Uterus (tissue), 3 donors: ENCODE measurements at regions not wholly inside any gene's neighbourhood (a gene's known extent, or its start where the extent isn't known, plus 50 kb on each side); places are given as distances from the start of the nearest gene placed in this dataset.

Experiments used
- DNase-seq, 2 donors: peaks; one replicate each; pipeline ENCODE4 v3.0.0-alpha.2; 2019 to 2020
- H3K27ac ChIP-seq, 2 donors: fragments of 200-600 bp; sonication (generic); 1 replicate in 1 of 2; 2 replicates in 1 of 2; pipeline ENCODE4 v1.5.1; 2016 to 2018
- H3K27me3 ChIP-seq, 2 donors: fragments of 200-600 bp; sonication (generic); one replicate each; pipeline ENCODE4 v1.5.1; 2018 to 2019; ENCODE audit warnings: control low read depth in 1 of 2
- H3K36me3 ChIP-seq, 2 donors: fragments of 200-600 bp; sonication (generic); one replicate each; pipeline ENCODE4 v1.5.1; 2019; ENCODE audit warnings: control low read depth in 1 of 2
- H3K4me1 ChIP-seq, 2 donors: fragments of 200-600 bp; sonication (generic); one replicate each; pipeline ENCODE4 v1.5.1; 2018 to 2019; ENCODE audit warnings: control low read depth in 1 of 2
- H3K4me3 ChIP-seq, 2 donors: fragments of 200-600 bp; sonication (generic); 1 replicate in 1 of 2; 2 replicates in 1 of 2; pipeline ENCODE4 v1.5.1; 2018 to 2019; ENCODE audit warnings: mild to moderate bottlenecking in 1 of 2
- H3K9me3 ChIP-seq, 2 donors: fragments of 200-600 bp; sonication (generic); one replicate each; pipeline ENCODE4 v1.5.1; 2019; ENCODE audit warnings: control low read depth in 1 of 2
- POLR2A ChIP-seq, 2 donors: fragments of 450-650 bp; IDR thresholded peaks; one replicate each; pipeline ENCODE4 v1.6.1; 2016; ENCODE audit warnings: antibody characterized with exemption in 2 of 2, mild to moderate bottlenecking in 1 of 2, moderate library complexity in 1 of 2
- intact Hi-C: fragments of 100-400 bp; cut with DNase I; formaldehyde crosslinking; loops from one replicate; pipeline ENCODE4 v1.15.1; 2023; ENCODE audit warnings: low total_unique reads
- TF ChIP-seq, protein P1 (sequence below), 4 experiments: fragments of 200-600 bp in 2 of 4; fragments of 450-650 bp in 2 of 4; sonication (generic) in 2 of 4; IDR thresholded peaks; one replicate each; pipeline ENCODE4 v1.5.1; 2016 to 2019; ENCODE audit warnings: antibody characterized with exemption in 4 of 4, mild to moderate bottlenecking in 2 of 4, moderate library complexity in 1 of 4
- donor health status: DM: yes; HTN: yes; CAD: no.

DNA sequence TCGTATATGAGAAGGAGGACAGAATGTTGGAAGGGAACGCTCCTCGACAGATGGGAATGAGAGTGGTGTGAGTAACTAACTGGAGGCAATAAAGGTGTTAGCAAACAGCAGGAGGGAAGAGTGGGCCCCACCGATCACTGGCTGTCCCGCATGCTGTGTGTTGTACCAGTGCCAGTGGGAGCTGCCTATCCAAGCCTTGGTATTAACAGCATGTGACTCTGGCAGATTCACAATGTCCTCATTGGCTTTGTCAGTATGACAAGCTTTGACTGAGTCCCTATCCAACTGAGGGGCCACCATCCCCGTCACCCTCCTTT is 188.3 kb downstream of the NRIP1 start:
- no peak for TF ChIP-seq POLR2A (IDR thresholded peaks at IDR 0.05)
- TF ChIP-seq, protein P1, sequence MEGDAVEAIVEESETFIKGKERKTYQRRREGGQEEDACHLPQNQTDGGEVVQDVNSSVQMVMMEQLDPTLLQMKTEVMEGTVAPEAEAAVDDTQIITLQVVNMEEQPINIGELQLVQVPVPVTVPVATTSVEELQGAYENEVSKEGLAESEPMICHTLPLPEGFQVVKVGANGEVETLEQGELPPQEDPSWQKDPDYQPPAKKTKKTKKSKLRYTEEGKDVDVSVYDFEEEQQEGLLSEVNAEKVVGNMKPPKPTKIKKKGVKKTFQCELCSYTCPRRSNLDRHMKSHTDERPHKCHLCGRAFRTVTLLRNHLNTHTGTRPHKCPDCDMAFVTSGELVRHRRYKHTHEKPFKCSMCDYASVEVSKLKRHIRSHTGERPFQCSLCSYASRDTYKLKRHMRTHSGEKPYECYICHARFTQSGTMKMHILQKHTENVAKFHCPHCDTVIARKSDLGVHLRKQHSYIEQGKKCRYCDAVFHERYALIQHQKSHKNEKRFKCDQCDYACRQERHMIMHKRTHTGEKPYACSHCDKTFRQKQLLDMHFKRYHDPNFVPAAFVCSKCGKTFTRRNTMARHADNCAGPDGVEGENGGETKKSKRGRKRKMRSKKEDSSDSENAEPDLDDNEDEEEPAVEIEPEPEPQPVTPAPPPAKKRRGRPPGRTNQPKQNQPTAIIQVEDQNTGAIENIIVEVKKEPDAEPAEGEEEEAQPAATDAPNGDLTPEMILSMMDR (IDR thresholded peaks at IDR 0.05) = no peak
- H3K36me3 ChIP-seq = no peaks in the 10 kb centered on the region
- no peak overlapping the region for H3K4me3 ChIP-seq
- no peaks in the 10 kb centered on the region for H3K9me3 ChIP-seq
- no peak for DNase-seq
- H3K27me3 ChIP-seq = no peaks in the 10 kb centered on the region
- H3K4me1 ChIP-seq = no peaks in the 10 kb centered on the region
- H3K27ac ChIP-seq = no peak overlapping the region
- intact Hi-C loops = no loop called here

DNA sequence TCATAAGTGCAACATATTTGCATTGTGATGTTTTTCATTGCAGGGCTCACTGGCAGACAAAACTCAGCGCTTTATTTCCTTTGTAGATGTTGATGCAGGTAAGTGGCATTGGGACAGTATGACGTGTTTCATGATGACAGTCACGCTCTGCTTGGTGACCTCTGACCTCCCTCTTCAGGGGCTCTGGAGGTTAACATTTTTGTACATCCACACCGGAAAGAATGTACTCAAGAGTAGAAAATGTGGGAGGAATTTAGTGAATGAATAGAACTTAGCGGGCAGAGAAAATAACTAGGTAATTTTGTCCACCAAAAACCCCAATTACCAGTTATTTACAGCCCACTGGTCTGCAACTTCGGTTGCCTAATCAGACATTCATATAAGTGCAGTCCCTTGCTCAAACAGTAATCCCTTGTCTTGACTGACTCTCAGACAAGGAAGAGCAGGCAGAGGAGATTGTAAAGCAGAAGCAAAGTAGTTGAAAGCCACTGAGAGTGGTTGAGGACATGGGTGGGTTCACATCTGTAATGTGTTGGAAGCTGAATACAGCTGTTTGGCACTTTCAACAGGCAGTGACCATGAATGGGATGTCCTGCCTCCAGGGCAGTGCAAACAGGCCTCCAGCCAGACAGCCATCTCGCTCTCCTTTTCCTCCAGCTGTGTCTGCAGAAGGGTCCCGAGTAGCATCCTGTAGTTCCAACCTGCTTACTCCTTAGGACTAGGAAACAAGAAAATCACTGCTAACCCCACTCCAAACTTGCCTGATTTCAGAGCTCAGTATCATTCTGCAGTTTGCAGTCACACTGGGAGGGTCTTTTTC is 188.9 kb downstream of the NRIP1 start:
- no peaks in the 10 kb centered on the region for H3K27me3 ChIP-seq
- intact Hi-C loops = no loop called here
- no peaks in the 10 kb centered on the region for H3K4me1 ChIP-seq
- no peak for DNase-seq
- H3K9me3 ChIP-seq = no peaks in the 10 kb centered on the region
- no peak overlapping the region for H3K27ac ChIP-seq
- no peaks in the 10 kb centered on the region for H3K36me3 ChIP-seq
- no peak overlapping the region for H3K4me3 ChIP-seq
- no peak for TF ChIP-seq POLR2A (IDR thresholded peaks at IDR 0.05)
- TF ChIP-seq, protein P1 (IDR thresholded peaks at IDR 0.05) = no peak

DNA sequence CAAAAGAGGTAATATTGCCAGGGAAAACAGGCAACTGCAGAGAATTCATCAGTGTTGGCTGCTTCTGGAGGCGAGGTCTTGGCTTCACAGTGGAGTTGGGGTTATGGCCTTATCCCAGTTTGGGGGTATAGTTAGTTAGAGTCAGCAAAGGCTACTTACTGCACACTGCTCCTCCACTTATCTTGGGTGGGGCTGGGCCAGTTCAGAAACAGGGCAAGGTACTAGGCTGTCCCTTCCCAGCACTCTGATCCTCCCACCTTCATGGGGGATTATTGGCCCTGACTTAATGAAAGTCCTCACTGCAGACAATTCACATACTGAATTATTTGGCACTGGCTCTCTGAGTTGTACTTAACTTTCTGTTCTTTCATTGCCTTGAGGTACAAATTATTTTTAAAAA is 189.6 kb downstream of the NRIP1 start:
- Histone ChIP-seq H3K4me3 (no peak overlapping the region), H3K9me3 (no peaks in the 10 kb centered on the region), H3K36me3 (no peaks in the 10 kb centered on the region), H3K4me1 (no peaks in the 10 kb centered on the region), H3K27ac (no peak overlapping the region), H3K27me3 (no peaks in the 10 kb centered on the region)
- intact Hi-C loops = no loop called here
- TF ChIP-seq POLR2A (IDR thresholded peaks at IDR 0.05) = no peak
- DNase-seq = no peak

GRCh38 chr21:14874379-14874778 is 190.4 kb downstream of the NRIP1 start:
- TF ChIP-seq POLR2A (IDR thresholded peaks at IDR 0.05) = no peak
- TF ChIP-seq, protein P1 (IDR thresholded peaks at IDR 0.05) = no peak
- intact Hi-C loops = no loop called here
- Histone ChIP-seq H3K9me3 (no peaks in the 10 kb centered on the region), H3K27me3 (no peaks in the 10 kb centered on the region), H3K36me3 (no peaks in the 10 kb centered on the region), H3K27ac (no peak overlapping the region), H3K4me1 (no peaks in the 10 kb centered on the region), H3K4me3 (no peak overlapping the region)
- no peak for DNase-seq

DNA sequence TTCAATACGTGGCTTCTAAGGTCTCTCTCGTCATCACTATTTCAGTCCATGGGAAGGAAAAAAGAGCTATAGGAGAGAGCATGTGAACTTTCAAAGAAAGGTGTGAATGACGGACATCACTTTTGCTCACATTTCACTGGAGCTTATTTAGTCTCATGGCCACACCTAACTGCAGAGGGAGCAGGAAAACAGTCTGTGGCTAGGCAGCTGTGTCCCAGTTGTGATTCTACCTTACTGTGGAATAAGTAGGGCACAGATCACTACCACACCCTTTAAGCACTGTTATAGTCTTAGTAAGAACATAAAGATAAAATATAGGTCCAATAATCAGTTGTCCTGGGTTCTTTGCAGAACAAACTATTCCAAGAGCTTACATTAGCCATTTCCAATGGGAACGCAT is 192.9 kb downstream of the NRIP1 start:
- TF ChIP-seq, protein P1 (IDR thresholded peaks at IDR 0.05) = no peak
- TF ChIP-seq POLR2A (IDR thresholded peaks at IDR 0.05) = no peak
- H3K4me3 ChIP-seq = no peak overlapping the region
- no peak for DNase-seq
- no peaks in the 10 kb centered on the region for H3K4me1 ChIP-seq
- no peaks in the 10 kb centered on the region for H3K9me3 ChIP-seq
- H3K27me3 ChIP-seq = no peaks in the 10 kb centered on the region
- no peaks in the 10 kb centered on the region for H3K36me3 ChIP-seq
- intact Hi-C loops = no loop called here
- H3K27ac ChIP-seq = no peak overlapping the region

- Histone ChIP-seq H3K4me1 (no peaks in the 10 kb centered on the region), H3K27me3 (no peaks in the 10 kb centered on the region), H3K4me3 (no peak overlapping the region), H3K36me3 (no peaks in the 10 kb centered on the region), H3K9me3 (no peaks in the 10 kb centered on the region), H3K27ac (no peak overlapping the region)
- intact Hi-C loops = no loop called here
- no peak for DNase-seq
- TF ChIP-seq POLR2A (IDR thresholded peaks at IDR 0.05) = no peak
- TF ChIP-seq, protein P1 (IDR thresholded peaks at IDR 0.05) = no peak
Measured at GRCh38 chr21:14870853-14871149, 194.0 kb downstream of the NRIP1 start.
